ENCODE measurements at regions not wholly inside any gene's neighbourhood (a gene's known extent, or its start where the extent isn't known, plus 50 kb on each side); places are given as distances from the start of the nearest gene placed in this dataset.

- TF ChIP-seq POLR2AphosphoS5 (IDR thresholded peaks at IDR 0.05) (no peak), CTCF (IDR thresholded peaks at IDR 0.05) (no peak), POLR2A (IDR thresholded peaks at IDR 0.05) (no peak)
Measured at GRCh38 chr7:45258533-45259226, 101.1 kb downstream of the RAMP3 start.

Measured in gastroesophageal sphincter (tissue), 3 donors.